GM23338 (cell line): ENCODE measurements at regions not wholly inside any gene's neighbourhood (a gene's known extent, or its start where the extent isn't known, plus 50 kb on each side); places are given as distances from the start of the nearest gene placed in this dataset.

Experiments used
- ATAC-seq: fragments of 200-7000 bp; cut with Tn5 transposase; 3 replicates; pipeline ENCODE4 v1.9.1; 2020
- DNase-seq: peaks from one replicate; pipeline ENCODE4 v3.0.0-alpha.2; 2015; ENCODE audit warnings: low spot score
- H2AFZ ChIP-seq: fragments of 200-600 bp; sonication (generic); 2 replicates; pipeline ENCODE4 v1.8.0; 2016; ENCODE audit warnings: antibody characterized with exemption, mild to moderate bottlenecking, moderate library complexity
- H3F3A ChIP-seq: fragments of 200-600 bp; sonication (generic); replicated peaks from 2 replicates; pipeline ENCODE4 v1.8.0; 2017; ENCODE audit warnings: antibody characterized with exemption, mixed run types, low read depth
- H3K27ac ChIP-seq: fragments of 200-600 bp; sonication (generic); 2 replicates; pipeline ENCODE4 v1.6.1; 2016; ENCODE audit warnings: low read depth
- H3K27me3 ChIP-seq: fragments of 200-600 bp; sonication (generic); 2 replicates; pipeline ENCODE4 v1.8.0; 2016; ENCODE audit warnings: mild to moderate bottlenecking, mixed run types, moderate library complexity; ENCODE audit not compliant: insufficient read depth
- H3K36me3 ChIP-seq: fragments of 200-600 bp; sonication (generic); 2 replicates; pipeline ENCODE4 v1.8.0; 2016; ENCODE audit warnings: mild to moderate bottlenecking; ENCODE audit not compliant: insufficient read depth
- H3K4me1 ChIP-seq: fragments of 200-600 bp; sonication (generic); 2 replicates; pipeline ENCODE4 v1.8.0; 2016; ENCODE audit warnings: mild to moderate bottlenecking, moderate library complexity; ENCODE audit not compliant: insufficient read depth
- H3K4me2 ChIP-seq: fragments of 200-600 bp; sonication (generic); 2 replicates; pipeline ENCODE4 v1.7.1; 2017; ENCODE audit warnings: mixed run types
- H3K4me3 ChIP-seq: fragments of 200-600 bp; sonication (generic); 2 replicates; pipeline ENCODE4 v1.6.1; 2016; ENCODE audit warnings: mixed run types
- H3K79me2 ChIP-seq: fragments of 200-600 bp; sonication (generic); replicated peaks from 2 replicates; pipeline ENCODE4 v1.8.0; 2017; ENCODE audit warnings: mild to moderate bottlenecking; ENCODE audit not compliant: insufficient read depth
- H3K9me2 ChIP-seq: fragments of 200-600 bp; sonication (generic); 2 replicates; pipeline ENCODE4 v1.8.0; 2017; ENCODE audit not compliant: insufficient read depth
- H4K20me1 ChIP-seq: fragments of 200-600 bp; sonication (generic); replicated peaks from 2 replicates; pipeline ENCODE4 v1.8.0; 2017; ENCODE audit warnings: mild to moderate bottlenecking; ENCODE audit not compliant: insufficient read depth
- H3K27ac Mint-ChIP-seq: 2 replicates; pipeline ENCODE4 v1.8.0; 2020; ENCODE audit warnings: inconsistent platforms, mild to moderate bottlenecking, moderate library complexity, mixed read lengths
- H3K27me3 Mint-ChIP-seq: 3 replicates; pipeline ENCODE4 v1.8.0; 2022; ENCODE audit warnings: low read depth, mild to moderate bottlenecking, moderate library complexity, mixed read lengths, inconsistent platforms; ENCODE audit not compliant: insufficient read depth, poor library complexity
- H3K36me3 Mint-ChIP-seq: 3 replicates; pipeline ENCODE4 v1.8.0; 2021; ENCODE audit warnings: low read depth, mild to moderate bottlenecking, inconsistent platforms, moderate library complexity, mixed read lengths
- H3K4me1 Mint-ChIP-seq: 3 replicates; pipeline ENCODE4 v1.8.0; 2020; ENCODE audit warnings: mild to moderate bottlenecking, inconsistent platforms, mixed read lengths
- H3K4me3 Mint-ChIP-seq: 3 replicates; pipeline ENCODE4 v1.8.0; 2021; ENCODE audit warnings: moderate library complexity, mild to moderate bottlenecking, inconsistent platforms, mixed read lengths
- H3K9me3 Mint-ChIP-seq: 3 replicates; pipeline ENCODE4 v1.8.0; 2020; ENCODE audit warnings: moderate library complexity, mild to moderate bottlenecking, inconsistent platforms, mixed read lengths
- CREB1 ChIP-seq: fragments of 250-450 bp; sonication (Bioruptor Pico); IDR thresholded peaks from 2 replicates; pipeline ENCODE4 v1.5.0; 2020; ENCODE audit warnings: low read depth, mild to moderate bottlenecking, moderate library complexity
- EZH2 ChIP-seq: fragments of 200-600 bp; sonication (generic); IDR thresholded peaks from one replicate; pipeline ENCODE4 v1.8.0; 2017; ENCODE audit warnings: antibody characterized with exemption, mild to moderate bottlenecking, low read depth; ENCODE audit not compliant: unreplicated experiment
- EZH2phosphoT487 ChIP-seq: fragments of 200-600 bp; sonication (generic); IDR thresholded peaks from one replicate; pipeline ENCODE4 v1.8.1; 2018; ENCODE audit warnings: antibody characterized with exemption; ENCODE audit not compliant: unreplicated experiment
- JUNB ChIP-seq: IDR thresholded peaks from one replicate; pipeline ENCODE4 v1.6.1; 2016; ENCODE audit warnings: antibody characterized with exemption; ENCODE audit not compliant: unreplicated experiment
- NANOG ChIP-seq: IDR thresholded peaks from 2 replicates; pipeline ENCODE4 v1.6.1; 2016; ENCODE audit warnings: antibody characterized with exemption, borderline replicate concordance
- POLR2AphosphoS5 ChIP-seq: IDR thresholded peaks from 2 replicates; pipeline ENCODE4 v1.6.1; 2016; ENCODE audit warnings: antibody characterized with exemption, low read depth
- STAT1 ChIP-seq: IDR thresholded peaks from one replicate; pipeline ENCODE4 v1.6.1; 2016; ENCODE audit warnings: antibody characterized with exemption; ENCODE audit not compliant: unreplicated experiment
- ZNF114 ChIP-seq: fragments of 250-450 bp; sonication (Bioruptor Pico); IDR thresholded peaks from 2 replicates; pipeline ENCODE4 v1.5.0; 2020; ENCODE audit warnings: mild to moderate bottlenecking, moderate library complexity
- ZNF331 ChIP-seq: fragments of 250-450 bp; sonication (Bioruptor Pico); IDR thresholded peaks from 2 replicates; pipeline ENCODE4 v1.5.0; 2020; ENCODE audit warnings: low read depth, mild to moderate bottlenecking, moderate library complexity
- TF ChIP-seq, protein P1 (sequence below): IDR thresholded peaks from one replicate; pipeline ENCODE4 v1.6.1; 2018; ENCODE audit warnings: antibody characterized with exemption; ENCODE audit not compliant: unreplicated experiment
- TF ChIP-seq, protein P2 (sequence below), 2 experiments: fragments of 200-600 bp in 1 of 2; sonication (generic) in 1 of 2; conservative IDR thresholded peaks; 2 replicates each; pipeline versions ENCODE4 v1.5.1 to v1.6.1; 2016 to 2017; ENCODE audit warnings: antibody characterized with exemption in 2 of 2, low read depth in 2 of 2, mild to moderate bottlenecking in 2 of 2, moderate library complexity in 1 of 2
- TF ChIP-seq, protein P3 (sequence below): fragments of 250-450 bp; sonication (Bioruptor Pico); IDR thresholded peaks from 2 replicates; pipeline ENCODE4 v1.5.0; 2020; ENCODE audit warnings: mild to moderate bottlenecking, moderate library complexity
- TF ChIP-seq, protein P4 (sequence below): IDR thresholded peaks from 2 replicates; pipeline ENCODE4 v1.6.1; 2016; ENCODE audit warnings: antibody characterized with exemption

DNA sequence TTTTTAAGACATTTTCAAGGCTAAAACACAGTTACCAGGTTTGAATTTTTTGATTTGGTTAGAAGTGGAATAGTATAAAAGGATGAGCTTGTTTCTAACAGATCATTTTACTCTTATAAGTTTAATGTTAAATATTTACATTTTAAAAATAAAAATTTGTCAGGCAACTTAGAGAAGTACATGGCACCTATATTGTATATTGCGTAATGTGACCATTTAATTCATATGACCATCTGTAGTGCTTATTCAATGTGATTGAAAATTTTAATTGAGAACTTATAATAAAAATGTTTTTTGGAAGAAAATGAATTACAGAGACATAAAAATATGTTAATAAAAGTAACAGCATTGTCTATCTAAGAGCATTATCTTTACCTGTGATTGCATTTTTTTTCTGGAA lies 1632.4 kb downstream of the RPA4 start:
- H3K4me2 ChIP-seq, result no peak overlapping the region
- no peaks in the 10 kb centered on the region for H3K36me3 ChIP-seq
- H3F3A ChIP-seq, result no peaks in the 10 kb centered on the region
- no peaks in the 10 kb centered on the region for H3K4me1 Mint-ChIP-seq
- no peak overlapping the region for H3K4me3 ChIP-seq
- no peaks in the 10 kb centered on the region for H3K9me2 ChIP-seq
- H3K27me3 ChIP-seq, result no peaks in the 10 kb centered on the region
- H3K9me3 Mint-ChIP-seq, result no peaks in the 10 kb centered on the region
- H3K4me1 ChIP-seq, result peaks cover 4% of the 10 kb centered on the region; the same call in 1 of the 2 replicates
- no peak for ATAC-seq
- H3K27ac ChIP-seq, result no peak overlapping the region
- H4K20me1 ChIP-seq, result no peaks in the 10 kb centered on the region
- H2AFZ ChIP-seq, result no peak overlapping the region
- no peaks in the 10 kb centered on the region for H3K36me3 Mint-ChIP-seq
- no peak overlapping the region for H3K27ac Mint-ChIP-seq
- no peaks in the 10 kb centered on the region for H3K27me3 Mint-ChIP-seq
- H3K79me2 ChIP-seq, result no peaks in the 10 kb centered on the region
- TF ChIP-seq, protein P1, sequence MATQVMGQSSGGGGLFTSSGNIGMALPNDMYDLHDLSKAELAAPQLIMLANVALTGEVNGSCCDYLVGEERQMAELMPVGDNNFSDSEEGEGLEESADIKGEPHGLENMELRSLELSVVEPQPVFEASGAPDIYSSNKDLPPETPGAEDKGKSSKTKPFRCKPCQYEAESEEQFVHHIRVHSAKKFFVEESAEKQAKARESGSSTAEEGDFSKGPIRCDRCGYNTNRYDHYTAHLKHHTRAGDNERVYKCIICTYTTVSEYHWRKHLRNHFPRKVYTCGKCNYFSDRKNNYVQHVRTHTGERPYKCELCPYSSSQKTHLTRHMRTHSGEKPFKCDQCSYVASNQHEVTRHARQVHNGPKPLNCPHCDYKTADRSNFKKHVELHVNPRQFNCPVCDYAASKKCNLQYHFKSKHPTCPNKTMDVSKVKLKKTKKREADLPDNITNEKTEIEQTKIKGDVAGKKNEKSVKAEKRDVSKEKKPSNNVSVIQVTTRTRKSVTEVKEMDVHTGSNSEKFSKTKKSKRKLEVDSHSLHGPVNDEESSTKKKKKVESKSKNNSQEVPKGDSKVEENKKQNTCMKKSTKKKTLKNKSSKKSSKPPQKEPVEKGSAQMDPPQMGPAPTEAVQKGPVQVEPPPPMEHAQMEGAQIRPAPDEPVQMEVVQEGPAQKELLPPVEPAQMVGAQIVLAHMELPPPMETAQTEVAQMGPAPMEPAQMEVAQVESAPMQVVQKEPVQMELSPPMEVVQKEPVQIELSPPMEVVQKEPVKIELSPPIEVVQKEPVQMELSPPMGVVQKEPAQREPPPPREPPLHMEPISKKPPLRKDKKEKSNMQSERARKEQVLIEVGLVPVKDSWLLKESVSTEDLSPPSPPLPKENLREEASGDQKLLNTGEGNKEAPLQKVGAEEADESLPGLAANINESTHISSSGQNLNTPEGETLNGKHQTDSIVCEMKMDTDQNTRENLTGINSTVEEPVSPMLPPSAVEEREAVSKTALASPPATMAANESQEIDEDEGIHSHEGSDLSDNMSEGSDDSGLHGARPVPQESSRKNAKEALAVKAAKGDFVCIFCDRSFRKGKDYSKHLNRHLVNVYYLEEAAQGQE, result no peak
- TF ChIP-seq, protein P2, sequence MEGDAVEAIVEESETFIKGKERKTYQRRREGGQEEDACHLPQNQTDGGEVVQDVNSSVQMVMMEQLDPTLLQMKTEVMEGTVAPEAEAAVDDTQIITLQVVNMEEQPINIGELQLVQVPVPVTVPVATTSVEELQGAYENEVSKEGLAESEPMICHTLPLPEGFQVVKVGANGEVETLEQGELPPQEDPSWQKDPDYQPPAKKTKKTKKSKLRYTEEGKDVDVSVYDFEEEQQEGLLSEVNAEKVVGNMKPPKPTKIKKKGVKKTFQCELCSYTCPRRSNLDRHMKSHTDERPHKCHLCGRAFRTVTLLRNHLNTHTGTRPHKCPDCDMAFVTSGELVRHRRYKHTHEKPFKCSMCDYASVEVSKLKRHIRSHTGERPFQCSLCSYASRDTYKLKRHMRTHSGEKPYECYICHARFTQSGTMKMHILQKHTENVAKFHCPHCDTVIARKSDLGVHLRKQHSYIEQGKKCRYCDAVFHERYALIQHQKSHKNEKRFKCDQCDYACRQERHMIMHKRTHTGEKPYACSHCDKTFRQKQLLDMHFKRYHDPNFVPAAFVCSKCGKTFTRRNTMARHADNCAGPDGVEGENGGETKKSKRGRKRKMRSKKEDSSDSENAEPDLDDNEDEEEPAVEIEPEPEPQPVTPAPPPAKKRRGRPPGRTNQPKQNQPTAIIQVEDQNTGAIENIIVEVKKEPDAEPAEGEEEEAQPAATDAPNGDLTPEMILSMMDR (conservative IDR thresholded peaks at IDR 0.05; ENCODE audit: low read depth in 2 of 2), result no peak
- TF ChIP-seq CREB1 (CRISPR knock-in tag) (no peak), EZH2 (no peak), POLR2AphosphoS5 (no peak), EZH2phosphoT487 (no peak), STAT1 (no peak), NANOG (no peak), ZNF114 (no peak), JUNB (no peak), ZNF331 (CRISPR knock-in tag) (no peak)
- TF ChIP-seq, protein P3, sequence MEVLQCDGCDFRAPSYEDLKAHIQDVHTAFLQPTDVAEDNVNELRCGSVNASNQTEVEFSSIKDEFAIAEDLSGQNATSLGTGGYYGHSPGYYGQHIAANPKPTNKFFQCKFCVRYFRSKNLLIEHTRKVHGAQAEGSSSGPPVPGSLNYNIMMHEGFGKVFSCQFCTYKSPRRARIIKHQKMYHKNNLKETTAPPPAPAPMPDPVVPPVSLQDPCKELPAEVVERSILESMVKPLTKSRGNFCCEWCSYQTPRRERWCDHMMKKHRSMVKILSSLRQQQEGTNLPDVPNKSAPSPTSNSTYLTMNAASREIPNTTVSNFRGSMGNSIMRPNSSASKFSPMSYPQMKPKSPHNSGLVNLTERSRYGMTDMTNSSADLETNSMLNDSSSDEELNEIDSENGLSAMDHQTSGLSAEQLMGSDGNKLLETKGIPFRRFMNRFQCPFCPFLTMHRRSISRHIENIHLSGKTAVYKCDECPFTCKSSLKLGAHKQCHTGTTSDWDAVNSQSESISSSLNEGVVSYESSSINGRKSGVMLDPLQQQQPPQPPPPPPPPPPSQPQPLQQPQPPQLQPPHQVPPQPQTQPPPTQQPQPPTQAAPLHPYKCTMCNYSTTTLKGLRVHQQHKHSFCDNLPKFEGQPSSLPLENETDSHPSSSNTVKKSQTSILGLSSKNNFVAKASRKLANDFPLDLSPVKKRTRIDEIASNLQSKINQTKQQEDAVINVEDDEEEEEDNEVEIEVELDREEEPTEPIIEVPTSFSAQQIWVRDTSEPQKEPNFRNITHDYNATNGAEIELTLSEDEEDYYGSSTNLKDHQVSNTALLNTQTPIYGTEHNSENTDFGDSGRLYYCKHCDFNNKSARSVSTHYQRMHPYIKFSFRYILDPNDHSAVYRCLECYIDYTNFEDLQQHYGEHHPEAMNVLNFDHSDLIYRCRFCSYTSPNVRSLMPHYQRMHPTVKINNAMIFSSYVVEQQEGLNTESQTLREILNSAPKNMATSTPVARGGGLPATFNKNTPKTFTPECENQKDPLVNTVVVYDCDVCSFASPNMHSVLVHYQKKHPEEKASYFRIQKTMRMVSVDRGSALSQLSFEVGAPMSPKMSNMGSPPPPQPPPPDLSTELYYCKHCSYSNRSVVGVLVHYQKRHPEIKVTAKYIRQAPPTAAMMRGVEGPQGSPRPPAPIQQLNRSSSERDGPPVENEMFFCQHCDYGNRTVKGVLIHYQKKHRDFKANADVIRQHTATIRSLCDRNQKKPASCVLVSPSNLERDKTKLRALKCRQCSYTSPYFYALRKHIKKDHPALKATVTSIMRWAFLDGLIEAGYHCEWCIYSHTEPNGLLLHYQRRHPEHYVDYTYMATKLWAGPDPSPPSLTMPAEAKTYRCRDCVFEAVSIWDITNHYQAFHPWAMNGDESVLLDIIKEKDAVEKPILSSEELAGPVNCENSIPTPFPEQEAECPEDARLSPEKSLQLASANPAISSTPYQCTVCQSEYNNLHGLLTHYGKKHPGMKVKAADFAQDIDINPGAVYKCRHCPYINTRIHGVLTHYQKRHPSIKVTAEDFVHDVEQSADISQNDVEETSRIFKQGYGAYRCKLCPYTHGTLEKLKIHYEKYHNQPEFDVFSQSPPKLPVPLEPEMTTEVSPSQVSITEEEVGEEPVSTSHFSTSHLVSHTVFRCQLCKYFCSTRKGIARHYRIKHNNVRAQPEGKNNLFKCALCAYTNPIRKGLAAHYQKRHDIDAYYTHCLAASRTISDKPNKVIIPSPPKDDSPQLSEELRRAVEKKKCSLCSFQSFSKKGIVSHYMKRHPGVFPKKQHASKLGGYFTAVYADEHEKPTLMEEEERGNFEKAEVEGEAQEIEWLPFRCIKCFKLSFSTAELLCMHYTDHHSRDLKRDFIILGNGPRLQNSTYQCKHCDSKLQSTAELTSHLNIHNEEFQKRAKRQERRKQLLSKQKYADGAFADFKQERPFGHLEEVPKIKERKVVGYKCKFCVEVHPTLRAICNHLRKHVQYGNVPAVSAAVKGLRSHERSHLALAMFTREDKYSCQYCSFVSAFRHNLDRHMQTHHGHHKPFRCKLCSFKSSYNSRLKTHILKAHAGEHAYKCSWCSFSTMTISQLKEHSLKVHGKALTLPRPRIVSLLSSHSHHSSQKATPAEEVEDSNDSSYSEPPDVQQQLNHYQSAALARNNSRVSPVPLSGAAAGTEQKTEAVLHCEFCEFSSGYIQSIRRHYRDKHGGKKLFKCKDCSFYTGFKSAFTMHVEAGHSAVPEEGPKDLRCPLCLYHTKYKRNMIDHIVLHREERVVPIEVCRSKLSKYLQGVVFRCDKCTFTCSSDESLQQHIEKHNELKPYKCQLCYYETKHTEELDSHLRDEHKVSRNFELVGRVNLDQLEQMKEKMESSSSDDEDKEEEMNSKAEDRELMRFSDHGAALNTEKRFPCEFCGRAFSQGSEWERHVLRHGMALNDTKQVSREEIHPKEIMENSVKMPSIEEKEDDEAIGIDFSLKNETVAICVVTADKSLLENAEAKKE (CRISPR knock-in tag), result no peak
- TF ChIP-seq, protein P4, sequence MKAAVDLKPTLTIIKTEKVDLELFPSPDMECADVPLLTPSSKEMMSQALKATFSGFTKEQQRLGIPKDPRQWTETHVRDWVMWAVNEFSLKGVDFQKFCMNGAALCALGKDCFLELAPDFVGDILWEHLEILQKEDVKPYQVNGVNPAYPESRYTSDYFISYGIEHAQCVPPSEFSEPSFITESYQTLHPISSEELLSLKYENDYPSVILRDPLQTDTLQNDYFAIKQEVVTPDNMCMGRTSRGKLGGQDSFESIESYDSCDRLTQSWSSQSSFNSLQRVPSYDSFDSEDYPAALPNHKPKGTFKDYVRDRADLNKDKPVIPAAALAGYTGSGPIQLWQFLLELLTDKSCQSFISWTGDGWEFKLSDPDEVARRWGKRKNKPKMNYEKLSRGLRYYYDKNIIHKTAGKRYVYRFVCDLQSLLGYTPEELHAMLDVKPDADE, result no peak
- no peak overlapping the region for H3K4me3 Mint-ChIP-seq
- no peak for DNase-seq
